ENCODE measurements at regions not wholly inside any gene's neighbourhood (a gene's known extent, or its start where the extent isn't known, plus 50 kb on each side); places are given as distances from the start of the nearest gene placed in this dataset.

GRCh38 chr3:104911376-104911775 is 455.3 kb upstream of the ALCAM start:
- TF ChIP-seq ELK1 (IDR thresholded peaks at IDR 0.05; ENCODE audit: low read depth, low read length), result no peak
- TF ChIP-seq, protein P1, sequence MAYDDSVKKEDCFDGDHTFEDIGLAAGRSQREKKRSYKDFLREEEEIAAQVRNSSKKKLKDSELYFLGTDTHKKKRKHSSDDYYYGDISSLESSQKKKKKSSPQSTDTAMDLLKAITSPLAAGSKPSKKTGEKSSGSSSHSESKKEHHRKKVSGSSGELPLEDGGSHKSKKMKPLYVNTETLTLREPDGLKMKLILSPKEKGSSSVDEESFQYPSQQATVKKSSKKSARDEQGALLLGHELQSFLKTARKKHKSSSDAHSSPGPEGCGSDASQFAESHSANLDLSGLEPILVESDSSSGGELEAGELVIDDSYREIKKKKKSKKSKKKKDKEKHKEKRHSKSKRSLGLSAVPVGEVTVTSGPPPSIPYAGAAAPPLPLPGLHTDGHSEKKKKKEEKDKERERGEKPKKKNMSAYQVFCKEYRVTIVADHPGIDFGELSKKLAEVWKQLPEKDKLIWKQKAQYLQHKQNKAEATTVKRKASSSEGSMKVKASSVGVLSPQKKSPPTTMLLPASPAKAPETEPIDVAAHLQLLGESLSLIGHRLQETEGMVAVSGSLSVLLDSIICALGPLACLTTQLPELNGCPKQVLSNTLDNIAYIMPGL (CRISPR knock-in tag; IDR thresholded peaks at IDR 0.05; ENCODE audit: borderline replicate concordance), result no peak
- no peak for TF ChIP-seq FOSL2 (IDR thresholded peaks at IDR 0.05)
- no peak for TF ChIP-seq FOSL2 (CRISPR knock-in tag; IDR thresholded peaks at IDR 0.05)
- no peak for TF ChIP-seq PHF8 (IDR thresholded peaks at IDR 0.05; ENCODE audit: borderline replicate concordance, low read depth)
- no peak for TF ChIP-seq FOXS1 (CRISPR knock-in tag; IDR thresholded peaks at IDR 0.05)
- TF ChIP-seq, protein P2, sequence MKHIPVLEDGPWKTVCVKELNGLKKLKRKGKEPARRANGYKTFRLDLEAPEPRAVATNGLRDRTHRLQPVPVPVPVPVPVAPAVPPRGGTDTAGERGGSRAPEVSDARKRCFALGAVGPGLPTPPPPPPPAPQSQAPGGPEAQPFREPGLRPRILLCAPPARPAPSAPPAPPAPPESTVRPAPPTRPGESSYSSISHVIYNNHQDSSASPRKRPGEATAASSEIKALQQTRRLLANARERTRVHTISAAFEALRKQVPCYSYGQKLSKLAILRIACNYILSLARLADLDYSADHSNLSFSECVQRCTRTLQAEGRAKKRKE (CRISPR knock-in tag; IDR thresholded peaks at IDR 0.05; ENCODE audit: low read depth), result no peak
- TF ChIP-seq JUN (IDR thresholded peaks at IDR 0.05), result no peak
- no peak for TF ChIP-seq EHMT2 (IDR thresholded peaks at IDR 0.05; ENCODE audit: low read depth)
- no peak for TF ChIP-seq ZFP36 (IDR thresholded peaks at IDR 0.05; ENCODE audit: borderline replicate concordance, partially characterized antibody)
- no peak for TF ChIP-seq TP53 (CRISPR knock-in tag; IDR thresholded peaks at IDR 0.05)
- TF ChIP-seq CHD4 (IDR thresholded peaks at IDR 0.05; ENCODE audit: borderline replicate concordance), result no peak
- no peak for TF ChIP-seq TFCP2L1 (CRISPR knock-in tag; IDR thresholded peaks at IDR 0.05)
- TF ChIP-seq BHLHE40 (IDR thresholded peaks at IDR 0.05; ENCODE audit: low read depth, low read length), result no peak
- no peak for TF ChIP-seq POLR2AphosphoS2 (conservative IDR thresholded peaks at IDR 0.05; ENCODE audit: low read length)
- TF ChIP-seq RFX5 (IDR thresholded peaks at IDR 0.05), result no peak
- no peak for TF ChIP-seq FOSB (CRISPR knock-in tag; IDR thresholded peaks at IDR 0.05)
- Histone ChIP-seq H3K4me2 (no peak overlapping the region), H3K4me1 (no peaks in the 10 kb centered on the region), H3K27ac (no peak overlapping the region), H3K9me3 (no peaks in the 10 kb centered on the region; the same call in 2 of the 3 replicates), H3K4me3 (no peak overlapping the region)
- DNase-seq (ENCODE audit: low read depth in 1 of 2, low spot score in 1 of 2) (no peak), FAIRE-seq (no peak), ATAC-seq (no peak)
- POLR2A ChIA-PET, result no interaction called here
- CTCF ChIA-PET, result interaction anchor here (0.6 kb wide), 1 partner anchor 200 kb away, joined by 4 read pairs; no protein-coding TSS in a partner anchor
- 11% methylated on average over 1 of the region's 1 CpG for whole genome bisulfite sequencing (ENCODE audit: missing lambda C conversion rate)

DNA sequence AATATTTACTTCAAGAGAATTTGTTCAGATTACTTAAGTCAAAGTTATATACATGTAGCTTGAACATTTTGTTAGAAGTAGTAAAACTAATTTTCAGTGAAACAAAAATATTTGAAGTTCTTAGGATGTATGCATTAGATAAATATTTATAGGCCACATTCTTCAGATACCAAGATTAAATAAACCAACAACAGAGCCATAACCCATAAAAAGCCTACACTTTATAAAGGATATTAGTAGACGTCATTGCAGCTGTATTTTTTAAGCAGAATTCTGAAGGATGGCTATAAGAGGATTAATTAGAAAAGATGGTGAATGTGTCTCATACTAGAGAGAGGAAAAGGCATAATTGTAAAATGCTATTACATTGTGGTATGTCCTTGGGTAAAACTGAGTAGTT is 449.7 kb upstream of the ALCAM start:
- 4% methylated on average over 1 of the region's 1 CpG for WGBS (ENCODE audit: missing lambda C conversion rate)
- ATAC-seq (no peak), DNase-seq (ENCODE audit: low read depth in 1 of 2, low spot score in 1 of 2) (no peak), FAIRE-seq (peak; percentile 46)
- Histone ChIP-seq H3K4me3 (no peak overlapping the region), H3K4me2 (no peak overlapping the region), H3K4me1 (no peaks in the 10 kb centered on the region), H3K27ac (no peak overlapping the region), H3K9me3 (no peaks in the 10 kb centered on the region)
- no peak for TF ChIP-seq ZNF302 (CRISPR knock-in tag; IDR thresholded peaks at IDR 0.05)
- no peak for TF ChIP-seq HOXA7 (CRISPR knock-in tag; IDR thresholded peaks at IDR 0.05)
- no peak for TF ChIP-seq EHF (CRISPR knock-in tag; IDR thresholded peaks at IDR 0.05)
- no peak for TF ChIP-seq HEYL (CRISPR knock-in tag; IDR thresholded peaks at IDR 0.05)
- TF ChIP-seq FOSL2 (IDR thresholded peaks at IDR 0.05), result no peak
- TF ChIP-seq FOSL2 (CRISPR knock-in tag; IDR thresholded peaks at IDR 0.05), result no peak
- no peak for TF ChIP-seq POLR2AphosphoS2 (conservative IDR thresholded peaks at IDR 0.05; ENCODE audit: low read length)
- no peak for TF ChIP-seq NR3C1 (IDR thresholded peaks at IDR 0.05)
- no peak for TF ChIP-seq MYC (IDR thresholded peaks at IDR 0.05; ENCODE audit: borderline replicate concordance, low read length)
- TF ChIP-seq RFX5 (IDR thresholded peaks at IDR 0.05), result no peak
- no peak for TF ChIP-seq BCL3 (IDR thresholded peaks at IDR 0.05)
- TF ChIP-seq FOXS1 (CRISPR knock-in tag; IDR thresholded peaks at IDR 0.05), result no peak
- TF ChIP-seq CHD2 (IDR thresholded peaks at IDR 0.05; ENCODE audit: low read length, partially characterized antibody), result no peak
- TF ChIP-seq ZSCAN20 (CRISPR knock-in tag; IDR thresholded peaks at IDR 0.05), result no peak
- CTCF ChIA-PET, result no interaction called here
- POLR2A ChIA-PET, result no interaction called here

Measured in A549 (cell line).